ENCODE measurements at regions not wholly inside any gene's neighbourhood (a gene's known extent, or its start where the extent isn't known, plus 50 kb on each side); places are given as distances from the start of the nearest gene placed in this dataset.

GRCh38 chr3:150222691-150223489 lies 185.2 kb upstream of the TSC22D2 start:
- H3K9me3 ChIP-seq (ENCODE audit: control insufficient read depth, insufficient read depth, low read length), result peaks cover 1% of the 10 kb centered on the region; the same call in 1 of the 2 replicates
- H4K5ac ChIP-seq (ENCODE audit: low read depth, low read length), result no peak overlapping the region
- H3K36me3 ChIP-seq (ENCODE audit: control insufficient read depth, insufficient read depth, low read length), result no peaks in the 10 kb centered on the region
- H3K27me3 ChIP-seq (ENCODE audit: control insufficient read depth, insufficient read depth, low read length), result no peaks in the 10 kb centered on the region
- H3K9me1 ChIP-seq (ENCODE audit: insufficient read depth, low read length), result 0 out of 2 replicates have a peak, but pooled peaks cover 1% of the 10 kb centered on the region
- no peak overlapping the region for H4K8ac ChIP-seq (ENCODE audit: low read depth in 2 of 2, low read length in 2 of 2)
- H3K9ac ChIP-seq (ENCODE audit: low read depth, low read length), result no peak overlapping the region
- no peaks in the 10 kb centered on the region for H4K20me1 ChIP-seq (ENCODE audit: insufficient read depth, low read length)
- no peak overlapping the region for H3K18ac ChIP-seq (ENCODE audit: low read depth, low read length)
- ChIA-PET CTCF (interaction anchor here (0.5 to 0.6 kb wide), 2 partner anchors 46 to 187 kb away, joined by 3 read pairs; no protein-coding TSS in a partner anchor), POLR2A (ENCODE audit: unreplicated experiment) (interaction anchor here (0.6 kb wide), 3 partner anchors 39 to 275 kb away, joined by 5 to 7 read pairs (median 7); no protein-coding TSS in a partner anchor)
- in situ Hi-C loops (cut with MboI; ENCODE audit: low sequenced_read_pairs), result no loop called here
- H2AFZ ChIP-seq (replicated peaks; ENCODE audit: low read length, poor library complexity), result no peak overlapping the region
- no peak overlapping the region for H2BK15ac ChIP-seq (ENCODE audit: low read depth, low read length)
- no peak overlapping the region for H3K4ac ChIP-seq (ENCODE audit: low read depth, low read length)
- dilution Hi-C loops (cut with HindIII; ENCODE audit: low sequenced_read_pairs, unreplicated experiment), result no loop called here
- 100% methylated on average over 1 of the region's 10 CpGs; no CpG with 5 or more reads in 1 of the 2 experiments for WGBS, 2 experiments (ENCODE audit: extremely low coverage in 2 of 2, insufficient read length in 1 of 2)
- ATAC-seq (ENCODE audit: low read depth) (no peak), DNase-seq (no peak)
- H2AK9ac ChIP-seq (replicated peaks; ENCODE audit: low read depth, low read length, poor library complexity), result no peak overlapping the region
- no peak overlapping the region for H2BK20ac ChIP-seq (ENCODE audit: low read depth, low read length)
- H4K91ac ChIP-seq (ENCODE audit: insufficient read depth, low read depth, low read length), result no peak overlapping the region; the same call in 1 of the 2 replicates
- no peak overlapping the region for H3K4me3 ChIP-seq (ENCODE audit: insufficient read depth, low read depth, low read length)
- H3K14ac ChIP-seq (replicated peaks; ENCODE audit: low read depth, low read length), result no peak overlapping the region
- H3K23ac ChIP-seq (ENCODE audit: low read depth, low read length), result no peak overlapping the region
- intact Hi-C loops (cut with micrococcal nuclease), result no loop called here
- peaks cover 2% of the 10 kb centered on the region; the same call in 1 of the 2 replicates for H3K4me1 ChIP-seq (ENCODE audit: control insufficient read depth, insufficient read depth, low read length)
- no peak overlapping the region for H2BK120ac ChIP-seq (ENCODE audit: low read depth, low read length)
- TF ChIP-seq MAZ (IDR thresholded peaks at IDR 0.05; ENCODE audit: borderline replicate concordance, low read depth, low read length) (no peak), POLR2A (IDR thresholded peaks at IDR 0.05; ENCODE audit: low read depth, low read length) (no peak), RAD21 (IDR thresholded peaks at IDR 0.05; ENCODE audit: low read length) (no peak), CHD1 (IDR thresholded peaks at IDR 0.05; ENCODE audit: low read depth, low read length) (no peak), RCOR1 (IDR thresholded peaks at IDR 0.05; ENCODE audit: insufficient replicate concordance, low read length) (no peak), USF2 (IDR thresholded peaks at IDR 0.05; ENCODE audit: low read depth, low read length) (no peak), BHLHE40 (IDR thresholded peaks at IDR 0.05; ENCODE audit: low read depth, low read length) (no peak), MAFK (IDR thresholded peaks at IDR 0.05; ENCODE audit: low read depth, low read length) (no peak), SMC3 (IDR thresholded peaks at IDR 0.05; ENCODE audit: low read depth, low read length) (no peak)
- TF ChIP-seq, protein P1, sequence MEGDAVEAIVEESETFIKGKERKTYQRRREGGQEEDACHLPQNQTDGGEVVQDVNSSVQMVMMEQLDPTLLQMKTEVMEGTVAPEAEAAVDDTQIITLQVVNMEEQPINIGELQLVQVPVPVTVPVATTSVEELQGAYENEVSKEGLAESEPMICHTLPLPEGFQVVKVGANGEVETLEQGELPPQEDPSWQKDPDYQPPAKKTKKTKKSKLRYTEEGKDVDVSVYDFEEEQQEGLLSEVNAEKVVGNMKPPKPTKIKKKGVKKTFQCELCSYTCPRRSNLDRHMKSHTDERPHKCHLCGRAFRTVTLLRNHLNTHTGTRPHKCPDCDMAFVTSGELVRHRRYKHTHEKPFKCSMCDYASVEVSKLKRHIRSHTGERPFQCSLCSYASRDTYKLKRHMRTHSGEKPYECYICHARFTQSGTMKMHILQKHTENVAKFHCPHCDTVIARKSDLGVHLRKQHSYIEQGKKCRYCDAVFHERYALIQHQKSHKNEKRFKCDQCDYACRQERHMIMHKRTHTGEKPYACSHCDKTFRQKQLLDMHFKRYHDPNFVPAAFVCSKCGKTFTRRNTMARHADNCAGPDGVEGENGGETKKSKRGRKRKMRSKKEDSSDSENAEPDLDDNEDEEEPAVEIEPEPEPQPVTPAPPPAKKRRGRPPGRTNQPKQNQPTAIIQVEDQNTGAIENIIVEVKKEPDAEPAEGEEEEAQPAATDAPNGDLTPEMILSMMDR (conservative IDR thresholded peaks at IDR 0.05; ENCODE audit: low read depth, low read length), result no peak
- no peak overlapping the region for H3K56ac ChIP-seq (ENCODE audit: extremely low read depth, insufficient read depth, low read length)
- H3K4me2 ChIP-seq (ENCODE audit: low read depth, low read length), result no peak overlapping the region
- no peak overlapping the region for H2AK5ac ChIP-seq (ENCODE audit: low read depth, low read length)
- BruUV-seq (replicated peaks), result no TSS peak
- H3K79me1 ChIP-seq (ENCODE audit: low read depth in 1 of 2, low read length in 2 of 2), result peaks cover 0 to 8% of the 10 kb centered on the region in 2 experiments; a peak in 2 of 4 replicates
- no peak overlapping the region for H3K27ac ChIP-seq (ENCODE audit: insufficient read depth, low read length)
- no peak overlapping the region for H2BK5ac ChIP-seq (ENCODE audit: low read depth, low read length, poor library complexity, severe bottlenecking)

Measured in IMR-90 (cell line).